ENCODE measurements at regions not wholly inside any gene's neighbourhood (a gene's known extent, or its start where the extent isn't known, plus 50 kb on each side); places are given as distances from the start of the nearest gene placed in this dataset.
"Not testable (repeated sequence)": the region's sequence is repeated elsewhere in the genome, so short reads cannot be mapped to it uniquely, and the experiment has no call there.

- no peak for DNase-seq (ENCODE audit: low read depth in 2 of 2)
Measured at GRCh38 chr11:25319127-25319526, 822.3 kb downstream of the LUZP2 start.

GRCh38 chr11:25327656-25328055 lies 830.8 kb downstream of the LUZP2 start:
- no peak for DNase-seq (ENCODE audit: low read depth in 2 of 2)

- DNase-seq (ENCODE audit: low read depth in 2 of 2) = no peak
Measured at GRCh38 chr11:25339281-25339680, 842.4 kb downstream of the LUZP2 start.

GRCh38 chr11:25349537-25349936 lies 852.7 kb downstream of the LUZP2 start:
- no peak for DNase-seq (ENCODE audit: low read depth in 2 of 2)

- no peak for DNase-seq (ENCODE audit: low read depth in 2 of 2)
Measured at GRCh38 chr11:25350899-25351803, 854.3 kb downstream of the LUZP2 start.

- no peak for DNase-seq (ENCODE audit: low read depth in 2 of 2)
Measured at GRCh38 chr11:25357133-25357532, 860.3 kb downstream of the LUZP2 start.

- DNase-seq (ENCODE audit: low read depth in 2 of 2) = no peak
Measured at GRCh38 chr11:25377466-25377865, 880.6 kb downstream of the LUZP2 start.

GRCh38 chr11:25396847-25397246 lies 900.0 kb downstream of the LUZP2 start:
- no peak for DNase-seq (ENCODE audit: low read depth in 2 of 2)

- DNase-seq (ENCODE audit: low read depth in 2 of 2) = no peak
Measured at GRCh38 chr11:25408146-25408545, 911.3 kb downstream of the LUZP2 start.

- DNase-seq (ENCODE audit: low read depth in 2 of 2) = no peak
Measured at GRCh38 chr11:25415793-25416192, 916.1 kb upstream of the ANO3 start.

GRCh38 chr11:25423436-25424199 lies 908.3 kb upstream of the ANO3 start:
- DNase-seq (ENCODE audit: low read depth in 2 of 2) = no peak

GRCh38 chr11:25432376-25432775 lies 899.6 kb upstream of the ANO3 start:
- DNase-seq (ENCODE audit: low read depth in 2 of 2) = no peak

GRCh38 chr11:25435197-25435596 lies 896.7 kb upstream of the ANO3 start:
- no peak for DNase-seq (ENCODE audit: low read depth in 2 of 2)

- DNase-seq (ENCODE audit: low read depth in 2 of 2) = no peak
Measured at GRCh38 chr11:25436326-25436725, 895.6 kb upstream of the ANO3 start.

GRCh38 chr11:25441421-25441820 lies 890.5 kb upstream of the ANO3 start:
- DNase-seq (ENCODE audit: low read depth in 2 of 2) = no peak

GRCh38 chr11:25449091-25449490 lies 882.8 kb upstream of the ANO3 start:
- DNase-seq (ENCODE audit: low read depth in 2 of 2) = no peak

GRCh38 chr11:25453471-25453870 lies 878.5 kb upstream of the ANO3 start:
- no peak for DNase-seq (ENCODE audit: low read depth in 2 of 2)

- no peak for DNase-seq (ENCODE audit: low read depth in 2 of 2)
Measured at GRCh38 chr11:25456211-25456610, 875.7 kb upstream of the ANO3 start.

GRCh38 chr11:25483915-25484635 lies 847.9 kb upstream of the ANO3 start:
- no peak for DNase-seq (ENCODE audit: low read depth in 2 of 2)

GRCh38 chr11:25485315-25485714 lies 846.6 kb upstream of the ANO3 start:
- DNase-seq (ENCODE audit: low read depth in 2 of 2) = no peak

GRCh38 chr11:25486338-25486737 lies 845.6 kb upstream of the ANO3 start:
- not testable (repeated sequence) for DNase-seq (ENCODE audit: low read depth in 2 of 2)

- not testable (repeated sequence) for DNase-seq (ENCODE audit: low read depth in 2 of 2)
Measured at GRCh38 chr11:25488176-25488575, 843.8 kb upstream of the ANO3 start.

All from stimulated activated CD8-positive, alpha-beta memory T cell treated with anti-CD3 and anti-CD28 coated beads, Interleukin-2, amount 100 ng/mL, for 48 hours (primary cell).